ENCODE measurements at regions not wholly inside any gene's neighbourhood (a gene's known extent, or its start where the extent isn't known, plus 50 kb on each side); places are given as distances from the start of the nearest gene placed in this dataset.

- no peak for ATAC-seq
- ChIA-PET CTCF (interaction anchor here (1.4 kb wide), 1 partner anchor 9 kb away, joined by 14 read pairs; no protein-coding TSS in a partner anchor), POLR2A (no interaction called here)
- H3K4me1 Mint-ChIP-seq: 0 out of 2 replicates have a peak, but pooled peaks cover 4% of the 10 kb centered on the region
- no peaks in the 10 kb centered on the region for H3K36me3 Mint-ChIP-seq
- H3K27me3 Mint-ChIP-seq (ENCODE audit: low read depth): no peaks in the 10 kb centered on the region
- DNase-seq (ENCODE audit: low spot score): no peak
- TF ChIP-seq PRRX2 (CRISPR knock-in tag; IDR thresholded peaks at IDR 0.05) (no peak), AR (CRISPR knock-in tag; IDR thresholded peaks at IDR 0.05) (no peak), ATF6 (CRISPR knock-in tag; IDR thresholded peaks at IDR 0.05) (no peak), ARID4B (CRISPR knock-in tag; IDR thresholded peaks at IDR 0.05; ENCODE audit: borderline replicate concordance) (no peak), NFYB (CRISPR knock-in tag; conservative IDR thresholded peaks at IDR 0.05; ENCODE audit: low read depth) (no peak), ETV6 (CRISPR knock-in tag; IDR thresholded peaks at IDR 0.05) (no peak), HMGXB4 (CRISPR knock-in tag; IDR thresholded peaks at IDR 0.05) (no peak), NR1H2 (CRISPR knock-in tag; IDR thresholded peaks at IDR 0.05) (no peak), STAT6 (CRISPR knock-in tag; conservative IDR thresholded peaks at IDR 0.05; ENCODE audit: low read depth) (no peak), AFF4 (CRISPR knock-in tag; IDR thresholded peaks at IDR 0.05; ENCODE audit: borderline replicate concordance) (no peak)
- H3K9me3 Mint-ChIP-seq: no peaks in the 10 kb centered on the region
- H3K27ac Mint-ChIP-seq: no peak overlapping the region
- H3K4me3 Mint-ChIP-seq: no peak overlapping the region
Observed at GRCh38 chr7:113783403-113783802, 135.4 kb downstream of the PPP1R3A start.

All from WTC11 (cell line).